SK-MEL-5 (cell line): ENCODE measurements at regions not wholly inside any gene's neighbourhood (a gene's known extent, or its start where the extent isn't known, plus 50 kb on each side); places are given as distances from the start of the nearest gene placed in this dataset.

Source experiments
- DNase-seq: peaks from one replicate; pipeline ENCODE4 v3.0.0-alpha.2; 2016; ENCODE audit warnings: low read depth, low spot score
- in situ Hi-C: cut with HindIII; loops from 2 replicates; pipeline ENCODE4 v1.10.0; 2016; ENCODE audit warnings: low sequenced_read_pairs, high pct_unique_total_duplicates, low pct_unique_long_range_greater_than_20kb

GRCh38 chr10:117903854-117904253 lies 142.9 kb downstream of the RAB11FIP2 start:
- in situ Hi-C loops: no loop called here

GRCh38 chr10:117905404-117905803 lies 141.3 kb downstream of the RAB11FIP2 start:
- in situ Hi-C loops: no loop called here
- DNase-seq: no peak

More at GRCh38 chr10:117903854-117904253, 142.9 kb downstream of the RAB11FIP2 start:
- no peak for DNase-seq

- DNase-seq: no peak
These were observed 135.1 kb downstream of the RAB11FIP2 start for GRCh38 chr10:117911684-117912083.

GRCh38 chr10:117914334-117914733 lies 132.4 kb downstream of the RAB11FIP2 start:
- in situ Hi-C loops: no loop called here
- DNase-seq: no peak

More at GRCh38 chr10:117911684-117912083, 135.1 kb downstream of the RAB11FIP2 start:
- in situ Hi-C loops: no loop called here

GRCh38 chr10:117920956-117921355 lies 125.8 kb downstream of the RAB11FIP2 start:
- no peak for DNase-seq
- in situ Hi-C loops: no loop called here

- in situ Hi-C loops: no loop called here
These were observed 125.3 kb downstream of the RAB11FIP2 start for GRCh38 chr10:117921421-117921820.

GRCh38 chr10:117924820-117925219 lies 121.9 kb downstream of the RAB11FIP2 start:
- DNase-seq: no peak
- in situ Hi-C loops: no loop called here

More at GRCh38 chr10:117921421-117921820, 125.3 kb downstream of the RAB11FIP2 start:
- no peak for DNase-seq

- DNase-seq: no peak
- in situ Hi-C loops: no loop called here
These were observed 121.4 kb downstream of the RAB11FIP2 start for GRCh38 chr10:117925369-117925768.

- in situ Hi-C loops: no loop called here
- DNase-seq: no peak
These were observed 120.2 kb downstream of the RAB11FIP2 start for GRCh38 chr10:117926491-117926890.

GRCh38 chr10:117927332-117927731 lies 119.4 kb downstream of the RAB11FIP2 start:
- in situ Hi-C loops: no loop called here
- no peak for DNase-seq

GRCh38 chr10:117927871-117928270 lies 118.9 kb downstream of the RAB11FIP2 start:
- DNase-seq: no peak
- in situ Hi-C loops: no loop called here

- DNase-seq: no peak
- in situ Hi-C loops: no loop called here
These were observed 118.5 kb downstream of the RAB11FIP2 start for GRCh38 chr10:117928281-117928680.

- in situ Hi-C loops: no loop called here
- no peak for DNase-seq
These were observed 118.0 kb downstream of the RAB11FIP2 start for GRCh38 chr10:117928741-117929140.

GRCh38 chr10:117929327-117930067 lies 117.2 kb downstream of the RAB11FIP2 start:
- DNase-seq: no peak
- in situ Hi-C loops: no loop called here

GRCh38 chr10:117931078-117931477 lies 115.7 kb downstream of the RAB11FIP2 start:
- DNase-seq: no peak
- in situ Hi-C loops: no loop called here

- in situ Hi-C loops: no loop called here
- DNase-seq: no peak
These were observed 113.7 kb downstream of the RAB11FIP2 start for GRCh38 chr10:117933036-117933435.

GRCh38 chr10:117934477-117934876 lies 112.3 kb downstream of the RAB11FIP2 start:
- in situ Hi-C loops: no loop called here

GRCh38 chr10:117936141-117936540 lies 110.6 kb downstream of the RAB11FIP2 start:
- in situ Hi-C loops: no loop called here
- no peak for DNase-seq

More at GRCh38 chr10:117934477-117934876, 112.3 kb downstream of the RAB11FIP2 start:
- DNase-seq: no peak

- in situ Hi-C loops: no loop called here
- DNase-seq: no peak
These were observed 110.2 kb downstream of the RAB11FIP2 start for GRCh38 chr10:117936566-117936965.
